B cell (primary cell): ENCODE measurements at regions not wholly inside any gene's neighbourhood (a gene's known extent, or its start where the extent isn't known, plus 50 kb on each side); places are given as distances from the start of the nearest gene placed in this dataset.

Experiments
- ATAC-seq: fragments of 200-7000 bp; cut with Tn5 transposase; one replicate; pipeline ENCODE4 v1.10.0; 2021; ENCODE audit warnings: low read depth, mild to moderate bottlenecking, moderate number of reproducible peaks, moderate library complexity
- CTCF ChIA-PET: fragments of 350-600 bp; sonication (Branson Sonifier 250); formaldehyde crosslinking; loops from one replicate; lab custom pipeline; 2021; ENCODE audit warnings: antibody characterized with exemption, inconsistent platforms; lab: Charles Lee
- POLR2A ChIA-PET: fragments of 350-600 bp; sonication (Branson Sonifier 250); formaldehyde crosslinking; loops from one replicate; lab custom pipeline; 2021; ENCODE audit warnings: antibody characterized with exemption; lab: Charles Lee
- DNase-seq: peaks from one replicate; pipeline ENCODE4 v3.0.0; 2013
- H2AFZ ChIP-seq: 2 replicates; pipeline ENCODE4 v1.6.1; 2012; ENCODE audit warnings: mild to moderate bottlenecking, low read depth, low read length; ENCODE audit not compliant: insufficient read depth, poor library complexity, severe bottlenecking
- H3K27ac ChIP-seq, 2 donors: 1 replicate in 1 of 2; 2 replicates in 1 of 2; pipeline ENCODE4 v1.5.1; 2012 to 2013; ENCODE audit warnings: low read length in 2 of 2, mild to moderate bottlenecking in 2 of 2, moderate library complexity in 1 of 2
- H3K27me3 ChIP-seq, 4 experiments: fragments of 200-600 bp in 1 of 4; sonication (generic) in 1 of 4; replicated peaks in 1 of 4; 1 replicate in 2 of 4; 2 replicates in 2 of 4; pipeline versions ENCODE4 v1.6.1 to v1.7.0; 2013 to 2016; ENCODE audit warnings: low read length in 3 of 4, mild to moderate bottlenecking in 2 of 4, mixed read lengths in 1 of 4, moderate library complexity in 1 of 4; ENCODE audit not compliant: insufficient read depth in 4 of 4, control insufficient read depth in 3 of 4; ENCODE audit errors: control extremely low read depth in 1 of 4
- H3K36me3 ChIP-seq, 2 experiments: replicated peaks in 1 of 2; 1 replicate in 1 of 2; 2 replicates in 1 of 2; pipeline versions ENCODE4 v1.6.1 to v1.7.1; 2013; ENCODE audit warnings: low read length in 1 of 2; ENCODE audit not compliant: insufficient read depth in 2 of 2, control insufficient read depth in 1 of 2; ENCODE audit errors: control extremely low read depth in 1 of 2, extremely low read depth in 1 of 2
- H3K4me1 ChIP-seq, 2 donors: fragments of 200-600 bp in 1 of 2; sonication (generic) in 1 of 2; 1 replicate in 1 of 2; 2 replicates in 1 of 2; pipeline versions ENCODE4 v1.5.1 to v1.6.1; 2013 to 2017; ENCODE audit warnings: low read length in 2 of 2; ENCODE audit not compliant: control insufficient read depth in 2 of 2, insufficient read depth in 2 of 2
- H3K4me2 ChIP-seq: replicated peaks from 2 replicates; pipeline ENCODE3; 2012; ENCODE audit warnings: mild to moderate bottlenecking, low read depth, low read length; ENCODE audit not compliant: poor library complexity, severe bottlenecking
- H3K4me3 ChIP-seq, 5 experiments: fragments of 200-600 bp in 1 of 5; sonication (generic) in 1 of 5; 1 replicate in 3 of 5; 2 replicates in 2 of 5; pipeline versions ENCODE4 v1.5.1 to v1.7.0; 2011 to 2016; ENCODE audit warnings: low read length in 4 of 5, mild to moderate bottlenecking in 4 of 5, low read depth in 2 of 5, control low read depth in 1 of 5, moderate library complexity in 1 of 5; ENCODE audit not compliant: insufficient read depth in 1 of 5; ENCODE audit errors: control extremely low read depth in 1 of 5, extremely low read depth in 1 of 5
- H3K79me2 ChIP-seq: fragments of 200-600 bp; sonication (generic); one replicate; pipeline ENCODE4 v1.6.0; 2016; ENCODE audit warnings: low read length; ENCODE audit not compliant: control insufficient read depth, insufficient read depth
- H3K9ac ChIP-seq: fragments of 200-600 bp; sonication (generic); 2 replicates; pipeline ENCODE4 v1.6.1; 2017; ENCODE audit warnings: mild to moderate bottlenecking, low read length, moderate library complexity
- H3K9me3 ChIP-seq, 3 donors: one replicate each; pipeline versions ENCODE4 v1.6.1 to v1.7.1; 2013; ENCODE audit warnings: low read length in 2 of 3; ENCODE audit not compliant: control insufficient read depth in 2 of 3, insufficient read depth in 1 of 3; ENCODE audit errors: control extremely low read depth in 1 of 3
- H4K20me1 ChIP-seq: 2 replicates; pipeline ENCODE4 v1.6.0; 2012; ENCODE audit warnings: mild to moderate bottlenecking, low read length; ENCODE audit not compliant: insufficient read depth, control insufficient read depth, poor library complexity, severe bottlenecking
- H3K27ac Mint-ChIP-seq: one replicate; pipeline ENCODE4 v1.8.0; 2021; ENCODE audit warnings: mixed read lengths
- H3K27me3 Mint-ChIP-seq: one replicate; pipeline ENCODE4 v1.8.0; 2021; ENCODE audit warnings: mixed read lengths
- H3K4me1 Mint-ChIP-seq: one replicate; pipeline ENCODE4 v1.8.0; 2021; ENCODE audit warnings: mixed read lengths
- H3K4me3 Mint-ChIP-seq: one replicate; pipeline ENCODE4 v1.8.0; 2021; ENCODE audit warnings: mixed read lengths
- H3K9me3 Mint-ChIP-seq: one replicate; pipeline ENCODE4 v1.8.0; 2022; ENCODE audit warnings: mixed read lengths; ENCODE audit not compliant: insufficient read depth
- CTCF ChIP-seq: fragments of 200-600 bp; IDR thresholded peaks from one replicate; pipeline ENCODE4 v1.8.0; 2022; ENCODE audit warnings: antibody characterized with exemption, mild to moderate bottlenecking
- EZH2 ChIP-seq: IDR thresholded peaks from 2 replicates; pipeline ENCODE4 v1.6.1; 2012; ENCODE audit warnings: borderline replicate concordance, low read depth, mild to moderate bottlenecking, moderate library complexity, low read length; ENCODE audit not compliant: insufficient read depth, poor library complexity, severe bottlenecking
- intact Hi-C: fragments of 100-400 bp; cut with micrococcal nuclease; formaldehyde crosslinking; loops from one replicate; pipeline ENCODE4 v1.10.0; 2022

- no peaks in the 10 kb centered on the region for H4K20me1 ChIP-seq
- CTCF ChIA-PET = no interaction called here
- H3K27me3 ChIP-seq = no peaks in the 10 kb centered on the region
- no peaks in the 10 kb centered on the region for H3K9me3 ChIP-seq
- H3K4me2 ChIP-seq = no peak overlapping the region
- ATAC-seq (no peak), DNase-seq (no peak)
- no peak overlapping the region for H3K27ac Mint-ChIP-seq
- no peak overlapping the region for H3K4me3 ChIP-seq
- no peak overlapping the region for H3K4me3 Mint-ChIP-seq
- H3K4me1 Mint-ChIP-seq = no peaks in the 10 kb centered on the region
- H3K27me3 Mint-ChIP-seq = no peaks in the 10 kb centered on the region
- POLR2A ChIA-PET = no interaction called here
- no peaks in the 10 kb centered on the region for H3K9me3 Mint-ChIP-seq
- no peaks in the 10 kb centered on the region for H3K79me2 ChIP-seq
- no peak overlapping the region for H3K27ac ChIP-seq
- H3K9ac ChIP-seq = no peak overlapping the region
- H3K36me3 ChIP-seq = no peaks in the 10 kb centered on the region
- TF ChIP-seq CTCF (no peak), EZH2 (no peak)
- no peak overlapping the region for H2AFZ ChIP-seq
- H3K4me1 ChIP-seq = no peaks in the 10 kb centered on the region
- intact Hi-C loops = no loop called here
Observed at GRCh38 chr9:22650946-22651345, 204.3 kb downstream of the DMRTA1 start.

GRCh38 chr9:22654833-22655232 is 208.2 kb downstream of the DMRTA1 start:
- H4K20me1 ChIP-seq = no peaks in the 10 kb centered on the region
- no peak overlapping the region for H2AFZ ChIP-seq
- no peaks in the 10 kb centered on the region for H3K4me1 Mint-ChIP-seq
- H3K4me1 ChIP-seq = no peaks in the 10 kb centered on the region
- ChIA-PET CTCF (no interaction called here), POLR2A (no interaction called here)
- DNase-seq (no peak), ATAC-seq (no peak)
- no peak overlapping the region for H3K4me2 ChIP-seq
- H3K27me3 Mint-ChIP-seq = no peaks in the 10 kb centered on the region
- no peaks in the 10 kb centered on the region for H3K9me3 ChIP-seq
- no peak overlapping the region for H3K4me3 ChIP-seq
- H3K36me3 ChIP-seq = no peaks in the 10 kb centered on the region
- no peaks in the 10 kb centered on the region for H3K79me2 ChIP-seq
- no peak overlapping the region for H3K27ac Mint-ChIP-seq
- TF ChIP-seq CTCF = no peak
- TF ChIP-seq EZH2 = no peak
- H3K9me3 Mint-ChIP-seq = no peaks in the 10 kb centered on the region
- H3K4me3 Mint-ChIP-seq = no peak overlapping the region
- no peak overlapping the region for H3K9ac ChIP-seq
- intact Hi-C loops = no loop called here
- H3K27ac ChIP-seq = no peak overlapping the region
- H3K27me3 ChIP-seq = no peaks in the 10 kb centered on the region
